ENCODE measurements at regions not wholly inside any gene's neighbourhood (a gene's known extent, or its start where the extent isn't known, plus 50 kb on each side); places are given as distances from the start of the nearest gene placed in this dataset.

- no peaks in the 10 kb centered on the region for H3K27me3 ChIP-seq (replicated peaks; ENCODE audit: control insufficient read depth, insufficient read depth, low read length)
- no peak for TF ChIP-seq CTCF (IDR thresholded peaks at IDR 0.05; ENCODE audit: insufficient read depth, low read length, poor library complexity, severe bottlenecking)
- H3K4me3 ChIP-seq (replicated peaks; ENCODE audit: low read depth, low read length), result no peak overlapping the region
- no peaks in the 10 kb centered on the region for H3K36me3 ChIP-seq (ENCODE audit: control insufficient read depth, insufficient read depth, low read length)
- no peak for DNase-seq (ENCODE audit: extremely low read depth, insufficient read length)
Observed at GRCh38 chr10:130804778-130805634, 506.5 kb downstream of the TCERG1L start.

- Histone ChIP-seq H3K27me3 (replicated peaks; ENCODE audit: control insufficient read depth, insufficient read depth, low read length) (no peaks in the 10 kb centered on the region), H3K4me3 (replicated peaks; ENCODE audit: low read depth, low read length) (no peak overlapping the region), H3K36me3 (ENCODE audit: control insufficient read depth, insufficient read depth, low read length) (no peaks in the 10 kb centered on the region)
- no peak for DNase-seq (ENCODE audit: extremely low read depth, insufficient read length)
- TF ChIP-seq CTCF (IDR thresholded peaks at IDR 0.05; ENCODE audit: insufficient read depth, low read length, poor library complexity, severe bottlenecking), result no peak
Observed at GRCh38 chr10:130805635-130806030, 505.9 kb downstream of the TCERG1L start.

- no peak for TF ChIP-seq CTCF (IDR thresholded peaks at IDR 0.05; ENCODE audit: insufficient read depth, low read length, poor library complexity, severe bottlenecking)
- H3K27me3 ChIP-seq (replicated peaks; ENCODE audit: control insufficient read depth, insufficient read depth, low read length), result no peaks in the 10 kb centered on the region
- no peak overlapping the region for H3K4me3 ChIP-seq (replicated peaks; ENCODE audit: low read depth, low read length)
- no peaks in the 10 kb centered on the region for H3K36me3 ChIP-seq (ENCODE audit: control insufficient read depth, insufficient read depth, low read length)
- no peak for DNase-seq (ENCODE audit: extremely low read depth, insufficient read length)
Observed at GRCh38 chr10:130806426-130806825, 505.1 kb downstream of the TCERG1L start.

GRCh38 chr10:130807096-130807495 lies 504.4 kb downstream of the TCERG1L start:
- Histone ChIP-seq H3K27me3 (replicated peaks; ENCODE audit: control insufficient read depth, insufficient read depth, low read length) (no peaks in the 10 kb centered on the region), H3K4me3 (replicated peaks; ENCODE audit: low read depth, low read length) (no peak overlapping the region), H3K36me3 (ENCODE audit: control insufficient read depth, insufficient read depth, low read length) (no peaks in the 10 kb centered on the region)
- TF ChIP-seq CTCF (IDR thresholded peaks at IDR 0.05; ENCODE audit: insufficient read depth, low read length, poor library complexity, severe bottlenecking), result no peak
- no peak for DNase-seq (ENCODE audit: extremely low read depth, insufficient read length)

- Histone ChIP-seq H3K4me3 (replicated peaks; ENCODE audit: low read depth, low read length) (no peak overlapping the region), H3K27me3 (replicated peaks; ENCODE audit: control insufficient read depth, insufficient read depth, low read length) (no peaks in the 10 kb centered on the region), H3K36me3 (ENCODE audit: control insufficient read depth, insufficient read depth, low read length) (no peaks in the 10 kb centered on the region)
- TF ChIP-seq CTCF (IDR thresholded peaks at IDR 0.05; ENCODE audit: insufficient read depth, low read length, poor library complexity, severe bottlenecking), result no peak
- DNase-seq (ENCODE audit: extremely low read depth, insufficient read length), result no peak
Observed at GRCh38 chr10:130807721-130808120, 503.8 kb downstream of the TCERG1L start.
